ENCODE measurements at regions not wholly inside any gene's neighbourhood (a gene's known extent, or its start where the extent isn't known, plus 50 kb on each side); places are given as distances from the start of the nearest gene placed in this dataset.

GRCh38 chr6:81988446-81988845, 236.0 kb upstream of the TENT5A start:
- no peak overlapping the region for H3K27ac ChIP-seq (ENCODE audit: low read depth, low read length)
- H3K4me3 ChIP-seq (ENCODE audit: low read length), result no peak overlapping the region
- no peaks in the 10 kb centered on the region for H3K36me3 ChIP-seq (ENCODE audit: control insufficient read depth, low read length)
- H3K4me2 ChIP-seq (ENCODE audit: low read length), result no peak overlapping the region
- no peaks in the 10 kb centered on the region for H3K9me3 ChIP-seq (ENCODE audit: control insufficient read depth, insufficient read depth, low read length)
- no peaks in the 10 kb centered on the region for H4K20me1 ChIP-seq (ENCODE audit: control insufficient read depth, insufficient read depth, low read depth, low read length)
- H3K4me1 ChIP-seq (ENCODE audit: control insufficient read depth, low read length), result no peaks in the 10 kb centered on the region
- no peaks in the 10 kb centered on the region for H3K9me2 ChIP-seq (replicated peaks; ENCODE audit: control insufficient read depth, low read length)
- TF ChIP-seq EZH2phosphoT487 (IDR thresholded peaks at IDR 0.05; ENCODE audit: borderline replicate concordance, low read length), result no peak
- TF ChIP-seq, protein P1, sequence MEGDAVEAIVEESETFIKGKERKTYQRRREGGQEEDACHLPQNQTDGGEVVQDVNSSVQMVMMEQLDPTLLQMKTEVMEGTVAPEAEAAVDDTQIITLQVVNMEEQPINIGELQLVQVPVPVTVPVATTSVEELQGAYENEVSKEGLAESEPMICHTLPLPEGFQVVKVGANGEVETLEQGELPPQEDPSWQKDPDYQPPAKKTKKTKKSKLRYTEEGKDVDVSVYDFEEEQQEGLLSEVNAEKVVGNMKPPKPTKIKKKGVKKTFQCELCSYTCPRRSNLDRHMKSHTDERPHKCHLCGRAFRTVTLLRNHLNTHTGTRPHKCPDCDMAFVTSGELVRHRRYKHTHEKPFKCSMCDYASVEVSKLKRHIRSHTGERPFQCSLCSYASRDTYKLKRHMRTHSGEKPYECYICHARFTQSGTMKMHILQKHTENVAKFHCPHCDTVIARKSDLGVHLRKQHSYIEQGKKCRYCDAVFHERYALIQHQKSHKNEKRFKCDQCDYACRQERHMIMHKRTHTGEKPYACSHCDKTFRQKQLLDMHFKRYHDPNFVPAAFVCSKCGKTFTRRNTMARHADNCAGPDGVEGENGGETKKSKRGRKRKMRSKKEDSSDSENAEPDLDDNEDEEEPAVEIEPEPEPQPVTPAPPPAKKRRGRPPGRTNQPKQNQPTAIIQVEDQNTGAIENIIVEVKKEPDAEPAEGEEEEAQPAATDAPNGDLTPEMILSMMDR (IDR thresholded peaks at IDR 0.05; ENCODE audit: low read depth, low read length, poor library complexity, severe bottlenecking), result no peak
- H3K27me3 ChIP-seq (ENCODE audit: control insufficient read depth, low read length), result peaks cover 2% of the 10 kb centered on the region; the same call in 1 of the 2 replicates
- no peaks in the 10 kb centered on the region for H3K79me2 ChIP-seq (ENCODE audit: control insufficient read depth, low read length)
- no peaks in the 10 kb centered on the region for H3F3A ChIP-seq (ENCODE audit: control insufficient read depth, insufficient read depth)

DNA sequence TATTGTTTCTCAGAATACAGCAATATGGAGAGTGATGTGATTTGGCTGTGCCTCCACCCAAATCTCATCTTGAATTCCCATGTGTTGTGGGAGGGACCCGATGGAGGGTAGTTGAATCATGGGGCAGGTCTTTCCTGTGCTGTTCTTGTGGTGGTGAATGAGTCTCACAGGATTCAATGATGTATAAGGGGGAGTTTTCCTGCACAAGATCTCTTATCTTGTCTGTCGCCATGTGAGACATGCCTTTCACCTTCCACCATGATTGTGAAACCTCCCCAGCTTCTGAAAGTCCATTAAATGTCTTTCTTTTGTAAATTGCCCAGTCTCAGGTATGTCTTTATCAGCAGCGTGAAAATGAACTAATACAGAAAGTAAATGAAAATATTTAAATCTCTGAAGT, 234.8 kb upstream of the TENT5A start:
- no peaks in the 10 kb centered on the region for H3K79me2 ChIP-seq (ENCODE audit: control insufficient read depth, low read length)
- no peaks in the 10 kb centered on the region for H3K4me1 ChIP-seq (ENCODE audit: control insufficient read depth, low read length)
- no peaks in the 10 kb centered on the region for H3K9me2 ChIP-seq (replicated peaks; ENCODE audit: control insufficient read depth, low read length)
- no peak overlapping the region for H3K27ac ChIP-seq (ENCODE audit: low read depth, low read length)
- no peak for TF ChIP-seq EZH2phosphoT487 (IDR thresholded peaks at IDR 0.05; ENCODE audit: borderline replicate concordance, low read length)
- TF ChIP-seq, protein P1 (IDR thresholded peaks at IDR 0.05; ENCODE audit: low read depth, low read length, poor library complexity, severe bottlenecking), result no peak
- no peaks in the 10 kb centered on the region for H4K20me1 ChIP-seq (ENCODE audit: control insufficient read depth, insufficient read depth, low read depth, low read length)
- H3K9me3 ChIP-seq (ENCODE audit: control insufficient read depth, insufficient read depth, low read length), result no peaks in the 10 kb centered on the region
- no peak overlapping the region for H3K4me2 ChIP-seq (ENCODE audit: low read length)
- H3K27me3 ChIP-seq (ENCODE audit: control insufficient read depth, low read length), result peaks cover 2% of the 10 kb centered on the region; the same call in 1 of the 2 replicates
- no peaks in the 10 kb centered on the region for H3K36me3 ChIP-seq (ENCODE audit: control insufficient read depth, low read length)
- no peak overlapping the region for H3K4me3 ChIP-seq (ENCODE audit: low read length)
- no peaks in the 10 kb centered on the region for H3F3A ChIP-seq (ENCODE audit: control insufficient read depth, insufficient read depth)

GRCh38 chr6:81985191-81985590, 232.7 kb upstream of the TENT5A start:
- no peak overlapping the region for H3K4me3 ChIP-seq (ENCODE audit: low read length)
- H3K4me1 ChIP-seq (ENCODE audit: control insufficient read depth, low read length), result no peaks in the 10 kb centered on the region
- no peaks in the 10 kb centered on the region for H3K36me3 ChIP-seq (ENCODE audit: control insufficient read depth, low read length)
- no peaks in the 10 kb centered on the region for H3F3A ChIP-seq (ENCODE audit: control insufficient read depth, insufficient read depth)
- H4K20me1 ChIP-seq (ENCODE audit: control insufficient read depth, insufficient read depth, low read depth, low read length), result no peaks in the 10 kb centered on the region
- H3K9me3 ChIP-seq (ENCODE audit: control insufficient read depth, insufficient read depth, low read length), result no peaks in the 10 kb centered on the region
- H3K79me2 ChIP-seq (ENCODE audit: control insufficient read depth, low read length), result no peaks in the 10 kb centered on the region
- no peak for TF ChIP-seq EZH2phosphoT487 (IDR thresholded peaks at IDR 0.05; ENCODE audit: borderline replicate concordance, low read length)
- TF ChIP-seq, protein P1 (IDR thresholded peaks at IDR 0.05; ENCODE audit: low read depth, low read length, poor library complexity, severe bottlenecking), result no peak
- no peaks in the 10 kb centered on the region for H3K9me2 ChIP-seq (replicated peaks; ENCODE audit: control insufficient read depth, low read length)
- H3K4me2 ChIP-seq (ENCODE audit: low read length), result no peak overlapping the region
- H3K27ac ChIP-seq (ENCODE audit: low read depth, low read length), result no peak overlapping the region
- H3K27me3 ChIP-seq (ENCODE audit: control insufficient read depth, low read length), result no peaks in the 10 kb centered on the region

GRCh38 chr6:81984599-81984998, 232.1 kb upstream of the TENT5A start:
- no peaks in the 10 kb centered on the region for H3F3A ChIP-seq (ENCODE audit: control insufficient read depth, insufficient read depth)
- no peaks in the 10 kb centered on the region for H3K27me3 ChIP-seq (ENCODE audit: control insufficient read depth, low read length)
- no peaks in the 10 kb centered on the region for H4K20me1 ChIP-seq (ENCODE audit: control insufficient read depth, insufficient read depth, low read depth, low read length)
- no peaks in the 10 kb centered on the region for H3K4me1 ChIP-seq (ENCODE audit: control insufficient read depth, low read length)
- H3K4me2 ChIP-seq (ENCODE audit: low read length), result no peak overlapping the region
- no peak for TF ChIP-seq EZH2phosphoT487 (IDR thresholded peaks at IDR 0.05; ENCODE audit: borderline replicate concordance, low read length)
- TF ChIP-seq, protein P1 (IDR thresholded peaks at IDR 0.05; ENCODE audit: low read depth, low read length, poor library complexity, severe bottlenecking), result no peak
- no peaks in the 10 kb centered on the region for H3K9me2 ChIP-seq (replicated peaks; ENCODE audit: control insufficient read depth, low read length)
- H3K36me3 ChIP-seq (ENCODE audit: control insufficient read depth, low read length), result no peaks in the 10 kb centered on the region
- H3K9me3 ChIP-seq (ENCODE audit: control insufficient read depth, insufficient read depth, low read length), result no peaks in the 10 kb centered on the region
- no peak overlapping the region for H3K4me3 ChIP-seq (ENCODE audit: low read length)
- H3K27ac ChIP-seq (ENCODE audit: low read depth, low read length), result no peak overlapping the region
- H3K79me2 ChIP-seq (ENCODE audit: control insufficient read depth, low read length), result no peaks in the 10 kb centered on the region

All from DOHH2 (cell line).